ENCODE measurements at regions not wholly inside any gene's neighbourhood (a gene's known extent, or its start where the extent isn't known, plus 50 kb on each side); places are given as distances from the start of the nearest gene placed in this dataset.

DNA sequence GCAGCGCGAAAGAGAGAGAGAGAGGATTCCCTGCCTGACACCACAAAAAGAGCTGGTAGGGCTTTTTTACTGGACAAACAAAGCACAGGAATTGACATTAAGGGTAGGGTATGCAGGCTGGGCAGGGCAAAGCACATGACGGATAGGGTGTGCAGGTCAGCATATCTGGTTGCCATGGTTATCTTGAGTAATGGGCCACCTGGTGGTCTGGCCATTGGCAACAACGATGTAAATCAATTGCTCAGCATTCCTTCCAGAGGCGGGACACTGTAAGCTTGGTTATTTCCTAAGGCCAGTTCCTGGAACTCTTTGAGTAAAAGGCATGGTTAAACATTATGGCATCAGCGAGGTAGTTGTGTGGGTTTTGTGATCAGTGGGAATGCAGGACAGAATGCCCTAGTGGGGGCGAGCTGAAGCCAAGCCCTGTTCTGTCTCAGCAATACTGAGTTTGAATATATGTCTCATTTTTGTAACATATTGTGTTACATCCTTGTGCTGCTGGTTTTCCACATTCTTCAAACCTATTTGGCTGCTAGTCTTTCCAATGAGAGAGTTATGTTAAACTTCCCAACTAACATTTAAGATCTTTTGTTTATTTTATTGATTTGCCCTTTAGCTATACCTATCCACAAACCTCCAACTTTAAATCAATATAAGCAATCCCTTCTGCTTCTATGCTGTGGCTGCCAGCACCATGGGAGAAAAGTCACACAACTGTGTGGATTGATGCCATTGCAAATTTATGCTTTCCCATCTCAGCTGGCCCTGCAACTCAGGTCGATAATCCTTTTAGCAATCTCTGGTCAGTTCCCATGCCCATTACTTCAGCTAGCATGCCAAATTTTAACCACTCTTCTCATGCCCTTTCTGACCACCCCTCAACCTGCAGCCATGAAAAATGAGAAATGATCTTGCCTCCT is 396.7 kb upstream of the PDE3A start:
- Histone ChIP-seq H3K4me3 (no peak overlapping the region), H3K36me3 (no peaks in the 10 kb centered on the region), H3K9me3 (no peaks in the 10 kb centered on the region), H3K27ac (no peak overlapping the region), H3K27me3 (no peaks in the 10 kb centered on the region), H3K4me1 (peaks cover 0 to 9% (median 6%) of the 10 kb centered on the region in 3 donors)
- 68 to 81% methylated on average over 7 to 8 of the region's 8 CpGs for WGBS, 2 donors
- intact Hi-C loops (cut with DNase I) = no loop called here
- TF ChIP-seq POLR2A (IDR thresholded peaks at IDR 0.05) = no peak
- no peak for DNase-seq

DNA sequence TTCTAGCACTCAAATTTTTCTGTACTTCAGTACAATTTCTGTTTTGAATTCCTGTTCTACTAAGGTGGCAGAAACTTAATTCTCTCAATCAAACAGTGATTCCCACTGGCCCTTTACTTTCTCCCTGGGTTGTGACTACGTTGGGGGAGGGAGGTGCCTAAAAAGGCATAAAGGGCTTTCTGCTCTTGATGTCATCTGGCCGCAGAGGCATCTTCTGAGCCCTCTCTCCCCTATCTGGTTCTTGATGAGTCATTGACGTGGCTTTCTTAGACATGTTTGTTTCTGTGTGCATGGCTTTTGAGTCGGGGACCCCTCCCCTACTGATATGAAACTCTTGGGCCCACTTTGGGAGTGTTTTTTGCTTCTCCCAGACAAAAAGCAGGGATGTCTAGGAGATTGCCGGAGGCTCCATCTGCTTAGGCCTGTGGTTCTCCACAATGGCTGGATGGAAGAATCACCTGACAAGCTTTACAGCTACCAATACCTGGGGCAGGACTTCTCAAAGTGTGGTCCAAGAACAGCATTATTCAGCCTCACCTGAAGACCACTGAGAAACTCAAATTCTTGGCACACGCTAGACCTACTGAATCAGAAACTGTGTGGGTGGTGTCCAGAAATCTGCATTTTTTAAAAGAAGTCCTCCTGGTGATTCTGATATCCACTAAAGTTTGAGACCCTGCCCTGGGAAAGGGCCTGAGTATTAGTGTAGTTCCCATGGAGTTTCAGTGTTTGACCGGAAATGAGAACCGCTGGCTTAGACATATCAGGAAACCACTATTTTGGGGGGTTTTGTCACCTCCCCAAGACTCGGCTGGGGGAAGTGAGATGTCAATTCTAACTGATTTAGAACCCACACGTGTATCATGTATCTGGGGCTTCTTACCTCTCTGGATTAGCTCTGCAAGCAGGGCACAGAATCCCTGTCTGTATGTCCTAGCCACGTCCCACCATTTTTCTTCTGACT is 395.7 kb upstream of the PDE3A start:
- Histone ChIP-seq H3K27me3 (no peaks in the 10 kb centered on the region), H3K36me3 (no peaks in the 10 kb centered on the region), H3K27ac (no peak overlapping the region), H3K4me1 (peaks cover 0 to 3% (median 2%) of the 10 kb centered on the region in 3 donors), H3K9me3 (no peaks in the 10 kb centered on the region), H3K4me3 (no peak overlapping the region)
- no peak for DNase-seq
- TF ChIP-seq POLR2A (IDR thresholded peaks at IDR 0.05) (no peak), CTCF (IDR thresholded peaks at IDR 0.05) (no peak)
- intact Hi-C loops (cut with DNase I) = no loop called here
- WGBS, 2 donors = 76 to 78% methylated on average over 10 to 11 of the region's 11 CpGs

- no peaks in the 10 kb centered on the region for H3K4me1 ChIP-seq
- H3K27me3 ChIP-seq = no peaks in the 10 kb centered on the region
- no peak for DNase-seq
- H3K9me3 ChIP-seq = no peaks in the 10 kb centered on the region
- TF ChIP-seq POLR2A (IDR thresholded peaks at IDR 0.05) (no peak), CTCF (IDR thresholded peaks at IDR 0.05) (no peak)
- H3K36me3 ChIP-seq = no peaks in the 10 kb centered on the region
- H3K27ac ChIP-seq = no peak overlapping the region
- no peak overlapping the region for H3K4me3 ChIP-seq
- intact Hi-C loops (cut with DNase I) = no loop called here
Observed at GRCh38 chr12:19978193-19978592, 390.1 kb upstream of the PDE3A start.

GRCh38 chr12:19979584-19979983 is 388.8 kb upstream of the PDE3A start:
- Histone ChIP-seq H3K9me3 (no peaks in the 10 kb centered on the region), H3K4me1 (no peaks in the 10 kb centered on the region), H3K4me3 (no peak overlapping the region), H3K27ac (no peak overlapping the region), H3K36me3 (no peaks in the 10 kb centered on the region), H3K27me3 (no peaks in the 10 kb centered on the region)
- DNase-seq = no peak
- intact Hi-C loops (cut with DNase I) = no loop called here
- TF ChIP-seq CTCF (IDR thresholded peaks at IDR 0.05) (no peak), POLR2A (IDR thresholded peaks at IDR 0.05) (no peak)
- WGBS, 2 donors = 39 to 43% methylated on average over 3 of the region's 3 CpGs

- Histone ChIP-seq H3K9me3 (no peaks in the 10 kb centered on the region), H3K27ac (no peak overlapping the region), H3K4me1 (no peaks in the 10 kb centered on the region), H3K36me3 (no peaks in the 10 kb centered on the region), H3K4me3 (no peak overlapping the region), H3K27me3 (no peaks in the 10 kb centered on the region)
- no peak for TF ChIP-seq POLR2A (IDR thresholded peaks at IDR 0.05)
- no peak for TF ChIP-seq CTCF (IDR thresholded peaks at IDR 0.05)
- DNase-seq = no peak
- intact Hi-C loops (cut with DNase I) = no loop called here
- 75 to 82% methylated on average over 2 of the region's 2 CpGs for WGBS, 2 donors
Observed at GRCh38 chr12:19981944-19982343, 386.4 kb upstream of the PDE3A start.
